Stomach (tissue), 8 donors: ENCODE measurements at regions not wholly inside any gene's neighbourhood (a gene's known extent, or its start where the extent isn't known, plus 50 kb on each side); places are given as distances from the start of the nearest gene placed in this dataset.
A peak's percentile ranks its signal among the peaks of the same experiment; 100 is the strongest.

Source experiments
- DNase-seq, 2 donors: peaks; one replicate each; pipeline versions ENCODE4 v3.0.0 to v3.0.0-alpha.2; 2013 to 2019
- H3K27ac ChIP-seq, 5 donors: fragments of 200-600 bp in 4 of 5; sonication (generic) in 4 of 5; one replicate each; pipeline ENCODE4 v1.5.1; 2013 to 2019; ENCODE audit warnings: mild to moderate bottlenecking in 1 of 5, moderate library complexity in 1 of 5
- H3K27me3 ChIP-seq, 3 donors: fragments of 200-600 bp; sonication (generic); one replicate each; pipeline ENCODE4 v1.5.1; 2017 to 2019; ENCODE audit warnings: mixed run types in 1 of 3
- H3K36me3 ChIP-seq, 4 donors: fragments of 200-600 bp; sonication (generic); 1 replicate in 3 of 4; 2 replicates in 1 of 4; pipeline ENCODE4 v1.5.1; 2016 to 2019
- H3K4me1 ChIP-seq, 4 donors: fragments of 200-600 bp; sonication (generic); one replicate each; pipeline ENCODE4 v1.5.1; 2016 to 2019
- H3K4me3 ChIP-seq, 4 donors: fragments of 200-600 bp; sonication (generic) in 3 of 4; one replicate each; pipeline ENCODE4 v1.5.1; 2016 to 2019; ENCODE audit warnings: mild to moderate bottlenecking in 1 of 4
- H3K9me3 ChIP-seq, 4 donors: fragments of 200-600 bp; sonication (generic); one replicate each; pipeline ENCODE4 v1.5.1; 2016 to 2019
- CTCF ChIP-seq, 7 experiments: fragments of 450-650 bp in 4 of 7; fragments of 200-600 bp in 3 of 7; sonication (generic) in 3 of 7; IDR thresholded peaks; one replicate each; pipeline ENCODE4 v1.5.1; 2016 to 2019; ENCODE audit warnings: antibody characterized with exemption in 7 of 7, control low read depth in 2 of 7, mild to moderate bottlenecking in 1 of 7
- EP300 ChIP-seq: sonication (generic); formaldehyde crosslinking; IDR thresholded peaks from one replicate; pipeline ENCODE4 v1.6.1; 2017; ENCODE audit warnings: antibody characterized with exemption
- POLR2A ChIP-seq, 4 donors: fragments of 450-650 bp; IDR thresholded peaks; one replicate each; pipeline ENCODE4 v1.6.1; 2016; ENCODE audit warnings: antibody characterized with exemption in 4 of 4, control low read depth in 2 of 4, mild to moderate bottlenecking in 1 of 4, moderate library complexity in 1 of 4
- POLR2AphosphoS5 ChIP-seq, 3 donors: sonication (generic); formaldehyde crosslinking; IDR thresholded peaks; one replicate each; pipeline ENCODE4 v1.6.1; 2016; ENCODE audit warnings: antibody characterized with exemption in 3 of 3
- WGBS, 5 donors: extraction: QIAGEN DNeasy Blood & Tissue Kit in 3 of 5; methylation state at CpG; one replicate each; pipeline versions ENCODE4 v1.1.5 to v1.1.7; 2013 to 2018; 5-methylcytosine and 5-hydroxymethylcytosine counted together
- intact Hi-C: fragments of 100-400 bp; cut with DNase I; formaldehyde crosslinking; loops from one replicate; pipeline ENCODE4 v1.15.1; 2023; ENCODE audit warnings: low total_unique reads
- donor health status: healthy with polysubstance abuse.
- donor health status: Bipolar disorder and iron deficiency.
- donor health status: healthy.

DNA sequence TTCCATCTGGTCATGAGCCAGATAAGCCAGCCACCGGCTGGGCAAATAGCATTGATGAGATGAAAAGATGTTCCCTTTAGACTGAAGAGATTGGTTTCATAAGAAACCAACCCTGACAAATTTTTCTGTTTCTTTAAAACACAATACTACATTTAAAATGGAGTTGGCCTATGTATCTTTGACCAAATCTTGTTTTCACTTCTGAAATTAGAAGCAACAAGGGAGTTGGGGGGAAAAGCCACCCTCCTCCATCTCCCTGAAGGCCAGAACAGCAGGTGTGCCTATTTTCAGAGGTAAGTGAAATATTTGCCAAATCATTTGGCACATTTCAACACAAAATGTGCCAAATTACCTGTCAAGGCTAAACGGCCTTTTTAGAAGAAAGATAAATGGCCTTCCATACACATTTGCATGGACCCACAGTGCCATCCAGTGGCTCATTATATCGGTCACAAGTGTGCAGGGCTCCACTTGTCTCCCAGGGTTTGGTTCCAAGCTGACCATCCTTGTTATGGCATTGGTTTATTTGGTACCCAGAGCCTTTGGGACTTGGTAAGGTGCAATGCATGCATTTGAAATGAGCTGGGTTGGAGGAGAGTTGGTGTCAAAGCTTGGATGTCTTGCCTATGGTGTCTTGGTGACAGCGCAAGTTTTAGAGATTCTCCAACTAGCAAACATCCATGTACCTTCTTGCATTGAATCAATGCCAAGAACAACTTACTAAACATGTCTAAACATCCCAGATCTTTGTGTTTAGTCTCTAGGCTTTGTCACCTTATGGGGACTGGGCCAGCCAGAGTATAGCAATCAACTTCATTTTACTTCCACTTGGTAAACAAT, 372.0 kb upstream of the KIF2A start:
- DNase-seq, result peak; percentile 58 to 85
- Histone ChIP-seq H3K9me3 (no peaks in the 10 kb centered on the region), H3K4me1 (peaks cover 0 to 8% (median 4%) of the 10 kb centered on the region in 4 donors), H3K4me3 (no peak overlapping the region), H3K27ac (no peak overlapping the region), H3K36me3 (no peaks in the 10 kb centered on the region), H3K27me3 (no peaks in the 10 kb centered on the region)
- TF ChIP-seq POLR2A (IDR thresholded peaks at IDR 0.05) (no peak), EP300 (no peak), POLR2AphosphoS5 (IDR thresholded peaks at IDR 0.05) (peak in 1 of 3 donors; percentile 19), CTCF (IDR thresholded peaks at IDR 0.05) (peak in 5 of 7 experiments; percentile 28 to 71 (median 59))
- 37 to 45% (median 40%) methylated on average over 4 of the region's 4 CpGs for WGBS, 5 donors
- intact Hi-C loops, result no loop called here

GRCh38 chr5:61941637-61942036, 364.4 kb upstream of the KIF2A start:
- intact Hi-C loops, result no loop called here
- Histone ChIP-seq H3K9me3 (no peaks in the 10 kb centered on the region), H3K27me3 (no peaks in the 10 kb centered on the region), H3K27ac (no peak overlapping the region), H3K4me1 (no peaks in the 10 kb centered on the region), H3K36me3 (no peaks in the 10 kb centered on the region), H3K4me3 (no peak overlapping the region)
- TF ChIP-seq POLR2A (IDR thresholded peaks at IDR 0.05) (no peak), CTCF (IDR thresholded peaks at IDR 0.05) (no peak), EP300 (no peak), POLR2AphosphoS5 (IDR thresholded peaks at IDR 0.05) (no peak)
- no peak for DNase-seq
- 0 to 64% (median 42%) methylated on average over 1 of the region's 1 CpG; no CpG with 5 or more reads in 1 of the 5 donors for WGBS, 5 donors

DNA sequence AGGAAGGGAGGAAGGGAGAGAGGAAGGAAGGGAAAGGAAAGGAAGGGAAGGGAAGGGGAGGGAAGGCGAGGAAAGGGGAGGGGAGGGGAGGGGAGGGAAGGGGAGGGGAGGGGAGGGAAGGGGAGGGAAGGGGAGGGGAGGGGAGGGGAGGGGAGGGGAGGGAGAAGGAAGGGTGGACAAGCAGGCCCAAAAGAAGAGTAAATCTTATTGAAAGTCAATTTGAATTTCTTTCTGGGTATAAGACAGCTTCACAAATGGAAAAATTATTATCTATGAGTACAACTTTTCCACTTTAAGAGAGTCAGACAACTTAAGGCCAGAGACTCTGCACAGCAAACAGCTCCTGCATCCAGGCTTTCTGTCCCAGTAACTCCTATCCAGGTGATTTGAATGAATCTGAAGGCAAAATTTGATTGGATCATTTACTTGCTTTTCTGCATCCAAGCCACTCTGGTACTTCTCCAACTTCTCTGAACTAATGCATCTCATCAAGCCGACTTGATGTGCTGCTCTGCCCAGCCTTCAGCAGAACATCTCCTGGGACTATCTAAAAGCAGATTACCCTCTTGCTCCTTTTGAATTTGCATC, 363.4 kb upstream of the KIF2A start:
- intact Hi-C loops, result no loop called here
- H3K36me3 ChIP-seq, result no peaks in the 10 kb centered on the region
- no peak overlapping the region for H3K4me3 ChIP-seq
- H3K27ac ChIP-seq, result no peak overlapping the region
- 83 to 89% (median 87%) methylated on average over 1 to 2 of the region's 2 CpGs for WGBS, 5 donors
- no peak for TF ChIP-seq POLR2A (IDR thresholded peaks at IDR 0.05)
- no peak for TF ChIP-seq EP300
- TF ChIP-seq CTCF (IDR thresholded peaks at IDR 0.05), result no peak
- TF ChIP-seq POLR2AphosphoS5 (IDR thresholded peaks at IDR 0.05), result no peak
- H3K27me3 ChIP-seq, result no peaks in the 10 kb centered on the region
- no peak for DNase-seq
- no peaks in the 10 kb centered on the region for H3K4me1 ChIP-seq
- no peaks in the 10 kb centered on the region for H3K9me3 ChIP-seq

- Histone ChIP-seq H3K27ac (no peak overlapping the region), H3K4me3 (no peak overlapping the region), H3K9me3 (no peaks in the 10 kb centered on the region), H3K36me3 (no peaks in the 10 kb centered on the region), H3K27me3 (no peaks in the 10 kb centered on the region), H3K4me1 (no peaks in the 10 kb centered on the region)
- no peak for DNase-seq
- 44 to 79% (median 48%) methylated on average over 2 of the region's 2 CpGs for WGBS, 5 donors
- intact Hi-C loops, result no loop called here
- TF ChIP-seq CTCF (IDR thresholded peaks at IDR 0.05) (no peak), POLR2A (IDR thresholded peaks at IDR 0.05) (no peak), POLR2AphosphoS5 (IDR thresholded peaks at IDR 0.05) (no peak), EP300 (no peak)
These were observed 362.3 kb upstream of the KIF2A start for GRCh38 chr5:61943713-61944112.
